ENCODE measurements at regions not wholly inside any gene's neighbourhood (a gene's known extent, or its start where the extent isn't known, plus 50 kb on each side); places are given as distances from the start of the nearest gene placed in this dataset.

DNA sequence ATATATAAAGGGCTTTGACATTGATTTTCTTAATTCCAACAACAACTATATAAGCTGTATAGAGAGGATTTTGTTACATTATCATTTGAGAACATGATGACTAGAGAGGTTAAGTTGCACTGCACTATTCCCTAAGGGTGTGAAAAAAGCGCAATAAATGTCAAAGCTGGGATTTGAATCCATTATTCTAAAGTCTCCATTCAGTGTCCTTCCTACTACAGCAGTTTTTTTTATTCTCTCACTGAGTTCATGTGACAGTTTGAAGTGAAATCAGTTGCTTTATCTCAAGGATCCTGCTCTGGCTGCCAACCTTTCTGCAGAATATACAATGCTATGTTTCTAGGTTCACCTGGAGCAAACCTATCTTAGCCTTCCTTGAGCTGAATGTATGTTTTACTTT, 177.5 kb downstream of the ANKRD50 start:
- Mint-ChIP-seq H3K27me3 (no peaks in the 10 kb centered on the region), H3K4me1 (ENCODE audit: unreplicated experiment) (peaks cover 14% of the 10 kb centered on the region), H3K9me3 (peaks cover 6% of the 10 kb centered on the region), H3K36me3 (no peaks in the 10 kb centered on the region), H3K4me3 (no peak overlapping the region), H3K27ac (no peak overlapping the region)
- TF ChIP-seq, protein P1, sequence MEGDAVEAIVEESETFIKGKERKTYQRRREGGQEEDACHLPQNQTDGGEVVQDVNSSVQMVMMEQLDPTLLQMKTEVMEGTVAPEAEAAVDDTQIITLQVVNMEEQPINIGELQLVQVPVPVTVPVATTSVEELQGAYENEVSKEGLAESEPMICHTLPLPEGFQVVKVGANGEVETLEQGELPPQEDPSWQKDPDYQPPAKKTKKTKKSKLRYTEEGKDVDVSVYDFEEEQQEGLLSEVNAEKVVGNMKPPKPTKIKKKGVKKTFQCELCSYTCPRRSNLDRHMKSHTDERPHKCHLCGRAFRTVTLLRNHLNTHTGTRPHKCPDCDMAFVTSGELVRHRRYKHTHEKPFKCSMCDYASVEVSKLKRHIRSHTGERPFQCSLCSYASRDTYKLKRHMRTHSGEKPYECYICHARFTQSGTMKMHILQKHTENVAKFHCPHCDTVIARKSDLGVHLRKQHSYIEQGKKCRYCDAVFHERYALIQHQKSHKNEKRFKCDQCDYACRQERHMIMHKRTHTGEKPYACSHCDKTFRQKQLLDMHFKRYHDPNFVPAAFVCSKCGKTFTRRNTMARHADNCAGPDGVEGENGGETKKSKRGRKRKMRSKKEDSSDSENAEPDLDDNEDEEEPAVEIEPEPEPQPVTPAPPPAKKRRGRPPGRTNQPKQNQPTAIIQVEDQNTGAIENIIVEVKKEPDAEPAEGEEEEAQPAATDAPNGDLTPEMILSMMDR (conservative IDR thresholded peaks at IDR 0.05): no peak
- no peak for DNase-seq (ENCODE audit: extremely low spot score, unreplicated experiment)

DNA sequence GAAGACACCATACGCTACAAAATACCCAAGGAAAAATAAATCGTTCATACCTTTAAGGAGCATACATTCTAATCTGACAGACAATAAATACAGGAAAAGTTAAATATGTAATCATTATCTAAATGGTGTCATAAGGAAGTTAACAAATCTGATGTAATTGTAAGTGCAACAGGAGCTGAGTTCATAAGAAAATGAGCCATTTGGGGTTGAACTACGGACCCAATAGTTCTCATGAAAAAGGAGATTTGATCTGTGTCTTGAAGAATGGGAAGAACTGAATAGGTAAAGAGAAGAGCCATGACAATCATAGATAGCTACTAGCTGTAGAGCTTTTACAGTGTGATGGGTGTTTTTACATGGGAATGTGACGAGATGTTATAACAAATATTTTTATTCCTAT, 175.6 kb downstream of the ANKRD50 start:
- no peaks in the 10 kb centered on the region for H3K27me3 Mint-ChIP-seq
- DNase-seq (ENCODE audit: extremely low spot score, unreplicated experiment): no peak
- H3K4me3 Mint-ChIP-seq: no peak overlapping the region
- H3K4me1 Mint-ChIP-seq (ENCODE audit: unreplicated experiment): peaks cover 10% of the 10 kb centered on the region
- H3K36me3 Mint-ChIP-seq: no peaks in the 10 kb centered on the region
- no peak overlapping the region for H3K27ac Mint-ChIP-seq
- no peaks in the 10 kb centered on the region for H3K9me3 Mint-ChIP-seq
- TF ChIP-seq, protein P1 (conservative IDR thresholded peaks at IDR 0.05): no peak

DNA sequence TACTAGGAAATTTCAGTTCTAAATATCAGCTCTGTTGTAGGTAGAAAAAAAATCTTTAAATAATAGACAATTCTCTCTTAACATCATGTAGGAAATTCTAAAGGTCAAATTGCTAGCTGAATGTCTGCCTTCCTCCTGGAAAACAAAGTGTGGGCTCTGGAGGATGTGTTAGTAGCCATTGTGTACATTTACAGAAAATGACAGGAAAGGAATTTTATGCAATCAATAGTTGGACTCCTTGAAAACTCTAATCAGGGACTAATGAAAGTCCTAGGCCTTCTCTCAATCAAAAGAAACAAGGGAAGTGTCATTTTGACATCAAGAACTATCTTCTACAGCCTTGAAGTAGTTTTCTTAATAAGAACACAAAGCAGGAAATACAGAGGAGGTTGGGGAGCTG, 174.6 kb downstream of the ANKRD50 start:
- Mint-ChIP-seq H3K4me3 (no peak overlapping the region), H3K4me1 (ENCODE audit: unreplicated experiment) (peaks cover 10% of the 10 kb centered on the region), H3K27me3 (no peaks in the 10 kb centered on the region), H3K27ac (no peak overlapping the region), H3K9me3 (no peaks in the 10 kb centered on the region), H3K36me3 (no peaks in the 10 kb centered on the region)
- no peak for DNase-seq (ENCODE audit: extremely low spot score, unreplicated experiment)
- TF ChIP-seq, protein P1 (conservative IDR thresholded peaks at IDR 0.05): no peak

DNA sequence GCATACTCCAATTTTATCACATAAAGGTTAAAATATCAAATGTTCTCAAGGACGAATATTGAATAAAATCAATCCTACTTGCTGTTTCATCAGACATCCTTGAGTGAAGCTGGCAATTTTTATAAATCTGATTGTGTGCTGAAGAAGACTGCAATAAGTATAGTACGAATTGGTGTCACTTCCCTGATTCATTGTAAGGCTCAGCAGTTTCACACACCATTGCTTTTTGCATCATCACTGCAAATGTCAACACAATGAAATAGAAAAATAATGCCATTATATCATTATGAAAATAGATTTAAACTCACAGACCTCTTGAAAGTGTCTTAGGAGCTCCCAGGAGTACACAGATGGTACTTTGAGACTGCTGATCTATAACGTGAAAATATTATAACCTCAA, 172.5 kb downstream of the ANKRD50 start:
- Mint-ChIP-seq H3K4me3 (no peak overlapping the region), H3K27ac (no peak overlapping the region), H3K4me1 (ENCODE audit: unreplicated experiment) (peaks cover 3% of the 10 kb centered on the region), H3K9me3 (no peaks in the 10 kb centered on the region), H3K36me3 (no peaks in the 10 kb centered on the region), H3K27me3 (no peaks in the 10 kb centered on the region)
- no peak for DNase-seq (ENCODE audit: extremely low spot score, unreplicated experiment)
- TF ChIP-seq, protein P1 (conservative IDR thresholded peaks at IDR 0.05): no peak

DNA sequence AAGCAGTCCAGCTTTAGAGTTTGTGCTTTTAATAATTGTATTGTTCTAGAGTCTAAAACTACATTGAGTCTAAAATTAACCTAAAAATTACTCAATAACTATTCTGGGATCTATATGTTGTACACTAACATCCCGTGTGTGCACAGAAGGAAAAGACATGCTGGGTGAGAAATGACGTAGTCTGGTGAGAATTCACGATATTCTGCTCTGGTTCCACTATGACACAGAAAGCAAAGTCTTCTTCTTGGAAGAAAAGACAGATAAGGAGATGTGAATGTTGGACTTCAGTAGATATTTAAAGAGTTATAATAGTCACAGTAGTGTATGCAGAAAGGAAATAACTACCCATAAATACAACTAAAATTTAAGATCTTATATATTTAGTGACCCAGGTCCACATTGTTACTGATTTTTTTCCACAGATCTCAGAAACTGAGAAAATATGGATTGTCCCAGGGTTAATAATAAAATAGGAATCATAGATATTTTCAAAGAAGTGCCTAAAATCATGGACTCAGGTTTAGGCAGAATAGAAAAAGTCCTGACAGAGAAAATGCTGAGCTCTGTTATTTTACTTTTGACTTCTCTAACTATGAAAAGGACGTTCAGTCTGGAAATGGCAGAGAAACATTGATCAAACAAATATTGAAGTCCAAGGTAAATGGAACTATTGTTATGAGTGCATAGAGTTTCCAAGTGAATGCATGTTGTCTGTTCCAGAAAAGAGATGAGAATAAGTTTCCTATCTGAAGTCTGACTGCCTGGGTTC, 170.7 kb downstream of the ANKRD50 start:
- no peaks in the 10 kb centered on the region for H3K4me1 Mint-ChIP-seq (ENCODE audit: unreplicated experiment)
- H3K27me3 Mint-ChIP-seq: no peaks in the 10 kb centered on the region
- H3K9me3 Mint-ChIP-seq: no peaks in the 10 kb centered on the region
- no peak overlapping the region for H3K4me3 Mint-ChIP-seq
- H3K27ac Mint-ChIP-seq: no peak overlapping the region
- no peak for DNase-seq (ENCODE audit: extremely low spot score, unreplicated experiment)
- TF ChIP-seq, protein P1 (conservative IDR thresholded peaks at IDR 0.05): no peak
- no peaks in the 10 kb centered on the region for H3K36me3 Mint-ChIP-seq
